K562 (cell line): ENCODE measurements at regions not wholly inside any gene's neighbourhood (a gene's known extent, or its start where the extent isn't known, plus 50 kb on each side); places are given as distances from the start of the nearest gene placed in this dataset.

ENCODE experiments used
- ATAC-seq: fragments of 200-7000 bp; cut with Tn5 transposase; 3 replicates; pipeline ENCODE4 v1.9.1; 2020; ENCODE audit warnings: moderate library complexity
- BruUV-seq: library from RNA; stranded (reverse); fragments of 400-500 nt; replicated peaks from 2 replicates; lab custom pipeline; 2021; lab: Mats Ljungman, UMichigan
- CTCF ChIA-PET: fragments of 300-600 bp; formaldehyde crosslinking; extraction: SDS; loops from one replicate; lab custom pipeline; 2021; ENCODE audit warnings: low intra/inter-chr PET ratio; lab: Yijun Ruan, JAX
- POLR2A ChIA-PET: fragments of 300-600, 350-650 bp; sonication (Branson Sonifier 250); formaldehyde crosslinking; extraction: SDS; loops from one replicate; lab custom pipeline; 2021; ENCODE audit warnings: antibody characterized with exemption, inconsistent platforms; lab: Yijun Ruan, JAX
- DNase-seq, 4 experiments: peaks; one replicate each; pipeline versions ENCODE4 v3.0.0 to v3.0.0-alpha.2; 2011 to 2018; ENCODE audit warnings: low spot score in 3 of 4, mixed read lengths in 3 of 4; ENCODE audit errors: extremely low read depth in 1 of 4
- FAIRE-seq: peaks from 2 replicates; lab custom pipeline; 2011; peaks lifted over from hg19 to GRCh38; lab: Jason Lieb, UNC
- H2AFZ ChIP-seq: 2 replicates; pipeline ENCODE4 v1.6.0; 2011; ENCODE audit warnings: low read depth, low read length, control low read depth, inconsistent platforms
- H3K27ac ChIP-seq: fragments of 200-600 bp; 3 replicates; pipeline ENCODE4 v1.8.0; 2011; ENCODE audit warnings: low read depth, mild to moderate bottlenecking, control low read depth, inconsistent platforms, low read length, moderate library complexity, mixed read lengths; ENCODE audit errors: extremely low read depth
- H3K27me3 ChIP-seq, 2 experiments: fragments of 300-600 bp in 1 of 2; 2 replicates in 1 of 2; 3 replicates in 1 of 2; pipeline versions ENCODE4 v1.6.0 to v1.8.0; 2011; ENCODE audit warnings: inconsistent platforms in 2 of 2, low read length in 2 of 2, mild to moderate bottlenecking in 1 of 2, mixed read lengths in 1 of 2, moderate library complexity in 1 of 2; ENCODE audit not compliant: control insufficient read depth in 2 of 2, insufficient read depth in 2 of 2
- H3K36me3 ChIP-seq: fragments of 300-600 bp; 3 replicates; pipeline ENCODE4 v1.8.0; 2011; ENCODE audit warnings: mild to moderate bottlenecking, low read length, inconsistent platforms; ENCODE audit not compliant: control insufficient read depth, insufficient read depth
- H3K4me1 ChIP-seq, 2 experiments: fragments of 200-600 bp in 1 of 2; replicated peaks in 1 of 2; 2 replicates in 1 of 2; 3 replicates in 1 of 2; pipeline versions ENCODE4 v1.5.1 to v1.8.0; 2011; ENCODE audit warnings: inconsistent platforms in 2 of 2, low read length in 2 of 2, mild to moderate bottlenecking in 1 of 2, mixed read lengths in 1 of 2, moderate library complexity in 1 of 2; ENCODE audit not compliant: control insufficient read depth in 2 of 2, insufficient read depth in 2 of 2
- H3K4me2 ChIP-seq: 2 replicates; pipeline ENCODE4 v1.6.1; 2011; ENCODE audit warnings: low read length, control low read depth, inconsistent platforms, mixed read lengths; ENCODE audit not compliant: insufficient read depth
- H3K4me3 ChIP-seq: fragments of 200-600 bp; sonication (generic), shearing (Covaris generic); 2 replicates; pipeline ENCODE4 v1.5.1; 2016; ENCODE audit warnings: control low read depth, inconsistent platforms
- H3K79me2 ChIP-seq: fragments of 200-600 bp; 3 replicates; pipeline ENCODE4 v1.8.0; 2011; ENCODE audit warnings: low read length, inconsistent platforms; ENCODE audit not compliant: control insufficient read depth, insufficient read depth
- H3K9ac ChIP-seq, 2 experiments: 2 replicates each; pipeline versions ENCODE4 v1.6.0 to v1.6.1; 2011; ENCODE audit warnings: low read depth in 2 of 2, low read length in 2 of 2, control low read depth in 1 of 2, inconsistent platforms in 1 of 2, mild to moderate bottlenecking in 1 of 2, mixed read lengths in 1 of 2; ENCODE audit not compliant: insufficient read depth in 1 of 2
- H3K9me1 ChIP-seq: one replicate; pipeline ENCODE4 v1.6.0; 2011; ENCODE audit warnings: inconsistent platforms, mild to moderate bottlenecking, low read length, moderate library complexity; ENCODE audit not compliant: control insufficient read depth, insufficient read depth
- H3K9me3 ChIP-seq: replicated peaks from 2 replicates; pipeline ENCODE4 v1.5.1; 2011; ENCODE audit warnings: low read depth, low read length, inconsistent platforms; ENCODE audit not compliant: control insufficient read depth, insufficient read depth
- H4K20me1 ChIP-seq: replicated peaks from 2 replicates; pipeline ENCODE4 v1.6.1; 2011; ENCODE audit warnings: low read length, inconsistent platforms, mixed read lengths; ENCODE audit not compliant: control insufficient read depth, insufficient read depth
- ATF7 ChIP-seq: fragments of 450-650 bp; IDR thresholded peaks from 2 replicates; pipeline ENCODE4 v1.7.1; 2014; ENCODE audit warnings: mild to moderate bottlenecking, moderate library complexity
- CHD2 ChIP-seq: IDR thresholded peaks from 2 replicates; pipeline ENCODE4 v1.6.1; 2011; ENCODE audit warnings: low read depth, low read length
- ESRRA ChIP-seq: fragments of 450-650 bp; IDR thresholded peaks from 2 replicates; pipeline ENCODE4 v1.6.1; 2014; ENCODE audit warnings: low read depth, mild to moderate bottlenecking, moderate library complexity, borderline replicate concordance
- EZH2 ChIP-seq: IDR thresholded peaks from 2 replicates; pipeline ENCODE4 v1.6.1; 2012; ENCODE audit warnings: low read depth, mild to moderate bottlenecking, inconsistent platforms, low read length, borderline replicate concordance
- FIP1L1 ChIP-seq: fragments of 200-400 bp; formaldehyde crosslinking; IDR thresholded peaks from 2 replicates; pipeline ENCODE4 v1.6.1; 2018; ENCODE audit warnings: mild to moderate bottlenecking, low read depth, low read length; ENCODE audit not compliant: poor library complexity, severe bottlenecking
- KDM1A ChIP-seq, 2 experiments: fragments of 450-650 bp; IDR thresholded peaks; 2 replicates each; pipeline ENCODE4 v1.6.1; 2016; ENCODE audit warnings: mild to moderate bottlenecking in 2 of 2
- KDM2B ChIP-seq: fragments of 250-450 bp; sonication (Bioruptor Pico); IDR thresholded peaks from 2 replicates; pipeline ENCODE4 v1.8.0; 2021; ENCODE audit warnings: mild to moderate bottlenecking, moderate library complexity
- MTA2 ChIP-seq: fragments of 450-650 bp; IDR thresholded peaks from 2 replicates; pipeline ENCODE4 v1.6.1; 2016; ENCODE audit warnings: low read depth
- NR2F6 ChIP-seq: fragments of 450-650 bp; formaldehyde crosslinking; IDR thresholded peaks from 2 replicates; pipeline ENCODE4 v1.4.0; 2020; ENCODE audit warnings: mild to moderate bottlenecking
- PCBP2 ChIP-seq: fragments of 200-400 bp; formaldehyde crosslinking; IDR thresholded peaks from 2 replicates; pipeline ENCODE4 v1.6.1; 2018; ENCODE audit warnings: low read length, low read depth, mild to moderate bottlenecking, moderate library complexity; ENCODE audit not compliant: poor library complexity, severe bottlenecking
- POU5F1 ChIP-seq: fragments of 150-350 bp; IDR thresholded peaks from 2 replicates; pipeline ENCODE4 v1.6.1; 2014; ENCODE audit warnings: borderline replicate concordance, low read length, low read depth, mild to moderate bottlenecking; ENCODE audit not compliant: partially characterized antibody
- PYGO2 ChIP-seq: fragments of 450-650 bp; IDR thresholded peaks from 2 replicates; pipeline ENCODE4 v1.6.1; 2016; ENCODE audit warnings: mild to moderate bottlenecking, missing genetic modification characterization, moderate library complexity, missing compliant biosample characterization
- TSC22D4 ChIP-seq: fragments of 450-650 bp; IDR thresholded peaks from 2 replicates; pipeline ENCODE4 v1.6.1; 2016; ENCODE audit warnings: missing genetic modification characterization, missing biosample characterization, control low read depth
- ZFP36 ChIP-seq: fragments of 150-350 bp; IDR thresholded peaks from 2 replicates; pipeline ENCODE4 v1.6.1; 2018; ENCODE audit warnings: low read length, low read depth; ENCODE audit not compliant: partially characterized antibody
- ZNF184 ChIP-seq: sonication (generic); formaldehyde crosslinking; IDR thresholded peaks from 2 replicates; pipeline ENCODE4 v1.5.0; 2020; ENCODE audit warnings: missing genetic modification reagents
- ZNF589 ChIP-seq: fragments of 200-800 bp; sonication (Bioruptor generic); IDR thresholded peaks from 2 replicates; pipeline ENCODE4 v1.6.1; 2016; ENCODE audit warnings: low read depth, missing genetic modification characterization, missing compliant biosample characterization
- WGBS: fragments of 100-300 bp; shearing (Covaris generic); methylation state at CpG from one replicate; pipeline ENCODE4 v1.1.6; 2016; ENCODE audit warnings: low coverage, mixed read lengths; ENCODE audit not compliant: insufficient coverage; ENCODE audit errors: missing lambda C conversion rate; 5-methylcytosine and 5-hydroxymethylcytosine counted together
- in situ Hi-C: fragments of 300-500 bp; cut with MboI; formaldehyde crosslinking; loops from 4 replicates; pipeline ENCODE4 v1.15.0; 2018; ENCODE audit warnings: inconsistent platforms, mixed read lengths
- intact Hi-C: fragments of 100-400 bp; cut with micrococcal nuclease; formaldehyde crosslinking; loops from 2 replicates; pipeline ENCODE4 v1.14.2; 2022
- TF ChIP-seq, protein P1 (sequence below): fragments of 450-650 bp; formaldehyde crosslinking; IDR thresholded peaks from 2 replicates; pipeline ENCODE4 v1.4.0; 2022; ENCODE audit warnings: missing genetic modification characterization
- TF ChIP-seq, protein P2 (sequence below): sonication (generic); formaldehyde crosslinking; IDR thresholded peaks from 2 replicates; pipeline ENCODE4 v1.8.0; 2022; ENCODE audit warnings: mild to moderate bottlenecking, low read depth, missing genetic modification reagents
- TF ChIP-seq, protein P3 (sequence below): fragments of 250-450 bp; sonication (Bioruptor Pico); IDR thresholded peaks from 2 replicates; pipeline ENCODE4 v1.8.0; 2021; ENCODE audit warnings: moderate library complexity, mild to moderate bottlenecking, inconsistent platforms

DNA sequence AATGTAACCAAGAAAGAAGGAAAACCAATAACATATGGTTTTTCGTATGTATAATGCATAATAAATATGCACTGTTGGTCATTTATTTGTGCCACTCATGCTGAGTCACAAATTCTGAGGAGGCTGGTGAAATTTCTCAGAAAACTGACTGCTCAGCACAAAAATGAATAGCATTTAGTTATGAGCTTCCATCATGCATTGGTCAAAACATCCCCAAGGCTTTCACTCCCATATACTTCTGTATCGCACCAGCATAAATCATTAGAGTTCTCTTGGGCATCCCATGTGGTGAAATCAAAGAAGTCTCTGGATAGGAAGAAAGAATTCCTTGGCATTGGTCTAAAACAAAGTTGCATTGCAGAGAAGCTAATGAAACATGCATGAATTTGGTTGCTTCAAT, 785.6 kb upstream of the CDH8 start (continued):
- TF ChIP-seq, protein P1, sequence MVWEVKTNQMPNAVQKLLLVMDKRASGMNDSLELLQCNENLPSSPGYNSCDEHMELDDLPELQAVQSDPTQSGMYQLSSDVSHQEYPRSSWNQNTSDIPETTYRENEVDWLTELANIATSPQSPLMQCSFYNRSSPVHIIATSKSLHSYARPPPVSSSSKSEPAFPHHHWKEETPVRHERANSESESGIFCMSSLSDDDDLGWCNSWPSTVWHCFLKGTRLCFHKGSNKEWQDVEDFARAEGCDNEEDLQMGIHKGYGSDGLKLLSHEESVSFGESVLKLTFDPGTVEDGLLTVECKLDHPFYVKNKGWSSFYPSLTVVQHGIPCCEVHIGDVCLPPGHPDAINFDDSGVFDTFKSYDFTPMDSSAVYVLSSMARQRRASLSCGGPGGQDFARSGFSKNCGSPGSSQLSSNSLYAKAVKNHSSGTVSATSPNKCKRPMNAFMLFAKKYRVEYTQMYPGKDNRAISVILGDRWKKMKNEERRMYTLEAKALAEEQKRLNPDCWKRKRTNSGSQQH (CRISPR knock-in tag), result no peak
- TF ChIP-seq PYGO2 (tag), result no peak
- no peak for TF ChIP-seq POU5F1
- no peak for TF ChIP-seq ESRRA
- TF ChIP-seq NR2F6 (CRISPR knock-in tag), result no peak

DNA sequence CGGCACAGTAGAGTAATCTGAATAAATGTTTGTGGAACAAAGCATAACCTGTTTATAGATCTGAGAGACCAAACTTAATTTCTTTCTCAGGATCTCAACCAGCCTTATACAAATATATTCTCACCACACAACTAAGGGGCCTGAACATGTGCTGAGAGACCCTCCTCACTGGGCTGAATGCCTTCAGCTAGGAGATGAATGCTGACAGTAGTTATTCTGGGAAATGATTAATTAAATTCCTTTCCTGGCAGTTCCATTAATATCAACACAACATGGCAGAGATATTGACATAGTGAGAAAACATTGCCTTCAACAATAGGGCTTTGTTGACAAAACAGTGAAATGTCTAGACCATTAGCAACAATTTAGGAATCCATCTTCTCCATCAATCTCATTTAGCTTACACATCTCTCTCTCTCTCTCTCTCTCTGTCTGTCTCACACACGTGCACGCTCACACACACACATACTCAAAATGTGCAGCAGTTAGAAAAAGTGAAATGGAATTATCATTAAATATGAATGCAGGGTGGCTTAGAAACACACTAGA, 780.8 kb upstream of the CDH8 start:
- H3K27me3 ChIP-seq, result no peaks in the 10 kb centered on the region
- intact Hi-C loops, result no loop called here
- H3K36me3 ChIP-seq, result no peaks in the 10 kb centered on the region
- no peaks in the 10 kb centered on the region for H3K4me1 ChIP-seq
- H3K79me2 ChIP-seq, result no peaks in the 10 kb centered on the region
- H3K9me1 ChIP-seq, result no peaks in the 10 kb centered on the region
- no peak for FAIRE-seq
- ChIA-PET POLR2A (no interaction called here), CTCF (no interaction called here)
- no peak overlapping the region for H3K4me3 ChIP-seq
- no peak overlapping the region for H3K9ac ChIP-seq
- H3K27ac ChIP-seq, result no peak overlapping the region
- no peak overlapping the region for H3K4me2 ChIP-seq
- in situ Hi-C loops, result no loop called here
- ATAC-seq, result no peak
- no peaks in the 10 kb centered on the region; the same call in 1 of the 2 replicates for H3K9me3 ChIP-seq
- no TSS peak for BruUV-seq
- 2% methylated on average over 3 of the region's 3 CpGs for WGBS
- no peak for DNase-seq
- H2AFZ ChIP-seq, result no peak overlapping the region
- H4K20me1 ChIP-seq, result no peaks in the 10 kb centered on the region
- no peak for TF ChIP-seq CHD2
- TF ChIP-seq KDM1A (IDR thresholded peaks at IDR 0.05), result no peak
- TF ChIP-seq PCBP2, result no peak
- TF ChIP-seq ZNF589 (CRISPR knock-in tag), result no peak
- TF ChIP-seq TSC22D4 (tag), result no peak
- TF ChIP-seq MTA2, result no peak
- no peak for TF ChIP-seq FIP1L1
- TF ChIP-seq ATF7, result no peak
- TF ChIP-seq, protein P2, sequence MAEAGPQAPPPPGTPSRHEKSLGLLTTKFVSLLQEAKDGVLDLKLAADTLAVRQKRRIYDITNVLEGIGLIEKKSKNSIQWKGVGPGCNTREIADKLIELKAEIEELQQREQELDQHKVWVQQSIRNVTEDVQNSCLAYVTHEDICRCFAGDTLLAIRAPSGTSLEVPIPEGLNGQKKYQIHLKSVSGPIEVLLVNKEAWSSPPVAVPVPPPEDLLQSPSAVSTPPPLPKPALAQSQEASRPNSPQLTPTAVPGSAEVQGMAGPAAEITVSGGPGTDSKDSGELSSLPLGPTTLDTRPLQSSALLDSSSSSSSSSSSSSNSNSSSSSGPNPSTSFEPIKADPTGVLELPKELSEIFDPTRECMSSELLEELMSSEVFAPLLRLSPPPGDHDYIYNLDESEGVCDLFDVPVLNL (CRISPR knock-in tag), result no peak
- TF ChIP-seq EZH2, result no peak
- no peak for TF ChIP-seq ZFP36
- TF ChIP-seq, protein P3, sequence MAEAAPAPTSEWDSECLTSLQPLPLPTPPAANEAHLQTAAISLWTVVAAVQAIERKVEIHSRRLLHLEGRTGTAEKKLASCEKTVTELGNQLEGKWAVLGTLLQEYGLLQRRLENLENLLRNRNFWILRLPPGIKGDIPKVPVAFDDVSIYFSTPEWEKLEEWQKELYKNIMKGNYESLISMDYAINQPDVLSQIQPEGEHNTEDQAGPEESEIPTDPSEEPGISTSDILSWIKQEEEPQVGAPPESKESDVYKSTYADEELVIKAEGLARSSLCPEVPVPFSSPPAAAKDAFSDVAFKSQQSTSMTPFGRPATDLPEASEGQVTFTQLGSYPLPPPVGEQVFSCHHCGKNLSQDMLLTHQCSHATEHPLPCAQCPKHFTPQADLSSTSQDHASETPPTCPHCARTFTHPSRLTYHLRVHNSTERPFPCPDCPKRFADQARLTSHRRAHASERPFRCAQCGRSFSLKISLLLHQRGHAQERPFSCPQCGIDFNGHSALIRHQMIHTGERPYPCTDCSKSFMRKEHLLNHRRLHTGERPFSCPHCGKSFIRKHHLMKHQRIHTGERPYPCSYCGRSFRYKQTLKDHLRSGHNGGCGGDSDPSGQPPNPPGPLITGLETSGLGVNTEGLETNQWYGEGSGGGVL (CRISPR knock-in tag), result no peak
- no peak for TF ChIP-seq KDM2B (CRISPR knock-in tag)
- no peak for TF ChIP-seq ZNF184
